HepG2 (cell line): ENCODE measurements at regions not wholly inside any gene's neighbourhood (a gene's known extent, or its start where the extent isn't known, plus 50 kb on each side); places are given as distances from the start of the nearest gene placed in this dataset.

Experiments used
- ATAC-seq: fragments of 200-7000 bp; cut with Tn5 transposase; 3 replicates; pipeline ENCODE4 v1.9.1; 2020; ENCODE audit warnings: mild to moderate bottlenecking, moderate library complexity
- BruUV-seq: library from RNA; stranded (reverse); fragments of 400-500 nt; replicated peaks from 2 replicates; lab custom pipeline; 2021; lab: Mats Ljungman, UMichigan
- CTCF ChIA-PET: fragments of 300-600 bp; formaldehyde crosslinking; extraction: SDS; loops from one replicate; lab custom pipeline; 2021; ENCODE audit warnings: low total read pairs, inconsistent platforms, low intra/inter-chr PET ratio; lab: Yijun Ruan, JAX
- POLR2A ChIA-PET: fragments of 350-600 bp; sonication (Branson Sonifier 250); formaldehyde crosslinking; loops from one replicate; lab custom pipeline; 2020; ENCODE audit warnings: antibody characterized with exemption, inconsistent platforms; lab: Yijun Ruan, JAX
- DNase-seq: peaks from one replicate; pipeline ENCODE4 v3.0.0-alpha.2; 2015; ENCODE audit warnings: low spot score
- FAIRE-seq: peaks from 3 replicates; lab custom pipeline; 2011; peaks lifted over from hg19 to GRCh38; lab: Jason Lieb, UNC
- H2AFZ ChIP-seq: one replicate; pipeline ENCODE4 v1.6.1; 2011; ENCODE audit warnings: low read length, inconsistent platforms
- H3K27ac ChIP-seq: fragments of 300-600 bp; 3 replicates; pipeline ENCODE4 v1.8.0; 2011; ENCODE audit warnings: mixed run types, mild to moderate bottlenecking, mixed read lengths, low read length, inconsistent platforms; ENCODE audit not compliant: insufficient read depth; ENCODE audit errors: extremely low read length
- H3K27me3 ChIP-seq, 2 experiments: fragments of 200-600 bp in 1 of 2; 2 replicates in 1 of 2; 3 replicates in 1 of 2; pipeline versions ENCODE4 v1.6.0 to v1.8.0; 2011; ENCODE audit warnings: low read length in 2 of 2, mild to moderate bottlenecking in 2 of 2, moderate library complexity in 2 of 2, inconsistent platforms in 1 of 2; ENCODE audit not compliant: insufficient read depth in 2 of 2, control insufficient read depth in 1 of 2
- H3K36me3 ChIP-seq, 2 experiments: fragments of 200-600 bp in 1 of 2; replicated peaks in 1 of 2; 2 replicates in 1 of 2; 3 replicates in 1 of 2; pipeline versions ENCODE4 v1.5.1 to v1.8.0; 2011; ENCODE audit warnings: low read length in 2 of 2, inconsistent platforms in 1 of 2; ENCODE audit not compliant: insufficient read depth in 2 of 2, control insufficient read depth in 1 of 2
- H3K4me1 ChIP-seq: 2 replicates; pipeline ENCODE4 v1.5.1; 2012; ENCODE audit warnings: low read length, inconsistent platforms; ENCODE audit not compliant: insufficient read depth
- H3K4me2 ChIP-seq: 2 replicates; pipeline ENCODE4 v1.6.0; 2011; ENCODE audit warnings: low read depth, low read length, inconsistent platforms
- H3K4me3 ChIP-seq, 3 experiments: fragments of 200-600 bp in 1 of 3; sonication (generic), shearing (Covaris generic) in 1 of 3; replicated peaks in 1 of 3; 2 replicates each; pipeline ENCODE4 v1.5.1; 2011 to 2016; ENCODE audit warnings: low read length in 3 of 3, inconsistent platforms in 2 of 3, low read depth in 2 of 3, mild to moderate bottlenecking in 2 of 3, control low read depth in 1 of 3, mixed read lengths in 1 of 3; ENCODE audit not compliant: insufficient read depth in 1 of 3
- H3K79me2 ChIP-seq: one replicate; pipeline ENCODE4 v1.6.1; 2011; ENCODE audit warnings: low read length, inconsistent platforms; ENCODE audit not compliant: insufficient read depth
- H3K9ac ChIP-seq: 2 replicates; pipeline ENCODE4 v1.6.0; 2011; ENCODE audit warnings: mild to moderate bottlenecking, low read depth, low read length, inconsistent platforms; ENCODE audit not compliant: insufficient read depth
- H3K9me3 ChIP-seq: 2 replicates; pipeline ENCODE4 v1.5.1; 2012; ENCODE audit warnings: mild to moderate bottlenecking, low read length
- H4K20me1 ChIP-seq: 2 replicates; pipeline ENCODE4 v1.6.0; 2011; ENCODE audit warnings: inconsistent platforms, mild to moderate bottlenecking, low read length, moderate library complexity; ENCODE audit not compliant: insufficient read depth
- ATF1 ChIP-seq: IDR thresholded peaks from 2 replicates; pipeline ENCODE4 v1.6.1; 2016; ENCODE audit warnings: mild to moderate bottlenecking, control low read depth
- ELK4 ChIP-seq: sonication (generic); formaldehyde crosslinking; IDR thresholded peaks from 2 replicates; pipeline ENCODE4 v1.9.0; 2021; ENCODE audit warnings: missing genetic modification reagents, borderline replicate concordance
- ETV5 ChIP-seq: IDR thresholded peaks from 2 replicates; pipeline ENCODE4 v1.6.1; 2018; ENCODE audit warnings: missing biosample characterization, missing genetic modification reagents, inconsistent platforms, borderline replicate concordance
- FOXA3 ChIP-seq: IDR thresholded peaks from 2 replicates; pipeline ENCODE4 v1.6.1; 2016; ENCODE audit warnings: missing genetic modification reagents, missing compliant biosample characterization
- FOXJ3 ChIP-seq: sonication (generic); formaldehyde crosslinking; IDR thresholded peaks from 2 replicates; pipeline ENCODE4 v1.4.0; 2020; ENCODE audit warnings: missing genetic modification reagents, mild to moderate bottlenecking, borderline replicate concordance
- POLR2G ChIP-seq: fragments of 200-400 bp; formaldehyde crosslinking; IDR thresholded peaks from 2 replicates; pipeline ENCODE4 v1.6.1; 2018; ENCODE audit warnings: mild to moderate bottlenecking, low read depth, low read length, moderate library complexity
- SALL2 ChIP-seq: sonication (generic); formaldehyde crosslinking; IDR thresholded peaks from 2 replicates; pipeline ENCODE4 v1.8.1; 2023; ENCODE audit warnings: mild to moderate bottlenecking, missing genetic modification reagents, inconsistent platforms
- ZNF253 ChIP-seq: sonication (generic); formaldehyde crosslinking; IDR thresholded peaks from 2 replicates; pipeline ENCODE4 v1.8.0; 2022; ENCODE audit warnings: mild to moderate bottlenecking, missing genetic modification reagents, borderline replicate concordance
- ZSCAN30 ChIP-seq: sonication (generic); formaldehyde crosslinking; IDR thresholded peaks from 2 replicates; pipeline ENCODE4 v1.5.0; 2020; ENCODE audit warnings: mild to moderate bottlenecking, missing genetic modification reagents
- WGBS: methylation state at CpG from one replicate; pipeline ENCODE4 v1.1.6; 2017; ENCODE audit warnings: low lambda C conversion rate; 5-methylcytosine and 5-hydroxymethylcytosine counted together
- in situ Hi-C: cut with HindIII; loops from 2 replicates; pipeline ENCODE4 v1.10.0; 2017; ENCODE audit warnings: low pct_unique_long_range_greater_than_20kb; ENCODE audit not compliant: extremely low pct_ligation_motif_present
- intact Hi-C: fragments of 100-400 bp; cut with micrococcal nuclease; formaldehyde crosslinking; loops from one replicate; pipeline ENCODE4 v1.10.0; 2022; ENCODE audit not compliant: unreplicated experiment
- TF ChIP-seq, protein P1 (sequence below): sonication (generic); formaldehyde crosslinking; IDR thresholded peaks from 2 replicates; pipeline ENCODE4 v1.5.1; 2020; ENCODE audit warnings: missing genetic modification reagents, mild to moderate bottlenecking, borderline replicate concordance

DNA sequence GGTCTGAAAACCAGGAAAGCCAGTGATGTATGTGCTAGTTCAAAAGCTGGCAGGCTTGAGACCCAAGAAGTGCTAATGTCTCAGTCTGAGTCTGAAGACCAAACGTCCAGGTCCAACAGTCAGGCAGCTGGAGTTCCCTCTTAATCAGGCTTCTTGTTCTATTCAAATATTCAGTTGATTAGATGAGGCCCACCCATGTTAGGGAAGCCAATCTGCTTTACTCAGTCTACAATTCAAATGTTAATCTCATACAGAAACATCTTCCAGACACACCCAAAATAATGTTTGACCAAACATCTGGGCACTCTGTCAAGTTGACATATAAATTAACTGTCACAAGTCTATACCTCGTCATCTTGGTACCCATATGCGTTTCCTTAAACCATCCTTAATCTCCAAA is 72.4 kb upstream of the IL2 start:
- WGBS: 4% methylated on average over 3 of the region's 3 CpGs
- POLR2A ChIA-PET: no interaction called here
- intact Hi-C loops: no loop called here

More for the DNA sequence above, 72.4 kb upstream of the IL2 start:
- no peak for FAIRE-seq
- H3K27me3 ChIP-seq: no peaks in the 10 kb centered on the region
- CTCF ChIA-PET: no interaction called here
- no peak overlapping the region for H3K27ac ChIP-seq
- no peak overlapping the region for H3K4me3 ChIP-seq
- BruUV-seq: no TSS peak
- no peaks in the 10 kb centered on the region for H4K20me1 ChIP-seq
- H3K4me2 ChIP-seq: no peak overlapping the region
- no peak for DNase-seq
- H2AFZ ChIP-seq: no peak overlapping the region
- no peaks in the 10 kb centered on the region for H3K9me3 ChIP-seq
- TF ChIP-seq FOXA3 (CRISPR knock-in tag): no peak
- no peak for TF ChIP-seq SALL2 (CRISPR knock-in tag)
- TF ChIP-seq ZSCAN30 (CRISPR knock-in tag): no peak
- no peak for TF ChIP-seq POLR2G
- TF ChIP-seq ELK4 (CRISPR knock-in tag): no peak
- TF ChIP-seq, protein P1, sequence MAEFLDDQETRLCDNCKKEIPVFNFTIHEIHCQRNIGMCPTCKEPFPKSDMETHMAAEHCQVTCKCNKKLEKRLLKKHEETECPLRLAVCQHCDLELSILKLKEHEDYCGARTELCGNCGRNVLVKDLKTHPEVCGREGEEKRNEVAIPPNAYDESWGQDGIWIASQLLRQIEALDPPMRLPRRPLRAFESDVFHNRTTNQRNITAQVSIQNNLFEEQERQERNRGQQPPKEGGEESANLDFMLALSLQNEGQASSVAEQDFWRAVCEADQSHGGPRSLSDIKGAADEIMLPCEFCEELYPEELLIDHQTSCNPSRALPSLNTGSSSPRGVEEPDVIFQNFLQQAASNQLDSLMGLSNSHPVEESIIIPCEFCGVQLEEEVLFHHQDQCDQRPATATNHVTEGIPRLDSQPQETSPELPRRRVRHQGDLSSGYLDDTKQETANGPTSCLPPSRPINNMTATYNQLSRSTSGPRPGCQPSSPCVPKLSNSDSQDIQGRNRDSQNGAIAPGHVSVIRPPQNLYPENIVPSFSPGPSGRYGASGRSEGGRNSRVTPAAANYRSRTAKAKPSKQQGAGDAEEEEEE (CRISPR knock-in tag): no peak
- no peak for TF ChIP-seq ATF1
- TF ChIP-seq FOXJ3 (CRISPR knock-in tag): no peak
- no peak for TF ChIP-seq ETV5 (CRISPR knock-in tag)
- no peak for TF ChIP-seq ZNF253
- ATAC-seq: no peak
- peaks cover 11% of the 10 kb centered on the region for H3K4me1 ChIP-seq
- in situ Hi-C loops: no loop called here
- no peaks in the 10 kb centered on the region for H3K36me3 ChIP-seq
- H3K79me2 ChIP-seq: no peaks in the 10 kb centered on the region
- H3K9ac ChIP-seq: no peak overlapping the region
